Calu3 (cell line): ENCODE measurements at regions not wholly inside any gene's neighbourhood (a gene's known extent, or its start where the extent isn't known, plus 50 kb on each side); places are given as distances from the start of the nearest gene placed in this dataset.

Experiments used
- BruUV-seq: library from RNA; stranded (reverse); fragments of 400-500 nt; replicated peaks from 2 replicates; lab custom pipeline; 2021; lab: Mats Ljungman, UMichigan
- CTCF ChIA-PET: fragments of 300-600 bp; sonication (Branson Sonifier 250); formaldehyde crosslinking; loops from one replicate; lab custom pipeline; 2022; ENCODE audit warnings: antibody characterized with exemption; lab: Charles Lee
- DNase-seq: peaks from one replicate; pipeline ENCODE4 v3.0.0; 2022
- H3K27ac Mint-ChIP-seq: one replicate; pipeline ENCODE4 v1.8.0; 2022; ENCODE audit warnings: mixed read lengths; ENCODE audit not compliant: unreplicated experiment
- H3K27me3 Mint-ChIP-seq: one replicate; pipeline ENCODE4 v1.8.0; 2022; ENCODE audit warnings: mixed read lengths; ENCODE audit not compliant: unreplicated experiment
- H3K36me3 Mint-ChIP-seq: one replicate; pipeline ENCODE4 v1.8.0; 2022; ENCODE audit warnings: mild to moderate bottlenecking, moderate library complexity, mixed read lengths; ENCODE audit not compliant: insufficient read depth, unreplicated experiment
- H3K4me1 Mint-ChIP-seq: one replicate; pipeline ENCODE4 v1.8.0; 2022; ENCODE audit warnings: mild to moderate bottlenecking, low read depth, mixed read lengths; ENCODE audit not compliant: unreplicated experiment
- H3K4me3 Mint-ChIP-seq: one replicate; pipeline ENCODE4 v1.8.0; 2022; ENCODE audit warnings: mild to moderate bottlenecking, low read depth, moderate library complexity, mixed read lengths; ENCODE audit not compliant: unreplicated experiment
- H3K9me3 Mint-ChIP-seq: one replicate; pipeline ENCODE4 v1.8.0; 2022; ENCODE audit warnings: low read depth, mixed read lengths; ENCODE audit not compliant: unreplicated experiment
- CTCF ChIP-seq: fragments of 200-600 bp; IDR thresholded peaks from one replicate; pipeline ENCODE4 v1.8.0; 2022; ENCODE audit warnings: antibody characterized with exemption; ENCODE audit not compliant: unreplicated experiment
- intact Hi-C: fragments of 100-400 bp; cut with micrococcal nuclease; formaldehyde crosslinking; loops from one replicate; pipeline ENCODE4 v1.10.0; 2022; ENCODE audit not compliant: unreplicated experiment

DNA sequence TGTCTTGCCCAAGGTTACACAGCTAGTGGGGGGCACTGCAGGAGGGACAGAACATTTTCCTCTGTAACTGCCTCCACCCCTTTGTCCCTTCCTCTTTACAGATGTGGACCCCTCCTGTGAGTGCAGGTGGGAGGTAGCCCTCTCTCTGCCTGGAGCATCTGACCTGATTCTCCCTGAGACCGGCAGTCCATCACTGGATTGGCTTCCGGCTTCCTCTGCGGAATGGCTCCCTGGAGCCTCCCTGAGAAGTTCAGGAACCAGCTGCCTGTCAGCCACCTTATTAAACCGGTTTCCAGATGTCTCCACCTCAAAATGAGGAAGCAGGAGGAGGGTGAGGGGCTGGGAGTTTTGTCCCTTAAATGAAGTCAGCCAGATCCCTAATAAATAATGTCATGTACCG lies 67.3 kb upstream of the TNP1 start:
- intact Hi-C loops = no loop called here
- H3K27me3 Mint-ChIP-seq = no peaks in the 10 kb centered on the region
- H3K27ac Mint-ChIP-seq = no peak overlapping the region
- BruUV-seq = no TSS peak
- H3K36me3 Mint-ChIP-seq = no peaks in the 10 kb centered on the region
- H3K4me1 Mint-ChIP-seq = no peaks in the 10 kb centered on the region
- no peaks in the 10 kb centered on the region for H3K9me3 Mint-ChIP-seq
- H3K4me3 Mint-ChIP-seq = no peak overlapping the region
- CTCF ChIA-PET = no interaction called here
- no peak for TF ChIP-seq CTCF
- no peak for DNase-seq

- no peak for TF ChIP-seq CTCF
- Mint-ChIP-seq H3K27me3 (no peaks in the 10 kb centered on the region), H3K4me3 (no peak overlapping the region), H3K4me1 (no peaks in the 10 kb centered on the region), H3K9me3 (no peaks in the 10 kb centered on the region), H3K27ac (no peak overlapping the region), H3K36me3 (no peaks in the 10 kb centered on the region)
- intact Hi-C loops = no loop called here
- DNase-seq = no peak
- BruUV-seq = no TSS peak
- CTCF ChIA-PET = no interaction called here
These were observed 65.9 kb upstream of the TNP1 start for GRCh38 chr2:216925636-216926366.

DNA sequence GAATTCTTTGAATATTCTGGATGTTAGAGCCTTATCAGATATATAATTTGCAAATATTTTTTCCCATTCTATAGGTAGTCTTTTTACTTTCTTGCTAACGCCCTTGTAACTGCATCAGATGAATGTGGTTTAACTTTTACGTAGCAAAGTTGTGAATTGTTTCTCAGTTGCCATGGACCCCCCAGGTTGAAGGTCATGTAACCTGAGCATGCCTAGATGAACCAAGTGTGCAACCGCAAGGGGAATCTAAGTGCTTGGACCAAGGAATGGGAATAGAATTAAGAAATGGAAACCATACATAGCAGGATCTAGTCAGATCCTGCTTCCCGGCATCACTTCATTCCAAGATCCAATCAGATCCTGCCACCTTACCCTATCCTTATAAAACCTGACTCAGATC lies 65.1 kb upstream of the TNP1 start:
- intact Hi-C loops = no loop called here
- no peaks in the 10 kb centered on the region for H3K36me3 Mint-ChIP-seq
- no peaks in the 10 kb centered on the region for H3K9me3 Mint-ChIP-seq
- H3K27ac Mint-ChIP-seq = no peak overlapping the region
- no peaks in the 10 kb centered on the region for H3K27me3 Mint-ChIP-seq
- no peak overlapping the region for H3K4me3 Mint-ChIP-seq
- no peaks in the 10 kb centered on the region for H3K4me1 Mint-ChIP-seq
- DNase-seq = no peak
- BruUV-seq = no TSS peak
- TF ChIP-seq CTCF = no peak
- CTCF ChIA-PET = no interaction called here

DNA sequence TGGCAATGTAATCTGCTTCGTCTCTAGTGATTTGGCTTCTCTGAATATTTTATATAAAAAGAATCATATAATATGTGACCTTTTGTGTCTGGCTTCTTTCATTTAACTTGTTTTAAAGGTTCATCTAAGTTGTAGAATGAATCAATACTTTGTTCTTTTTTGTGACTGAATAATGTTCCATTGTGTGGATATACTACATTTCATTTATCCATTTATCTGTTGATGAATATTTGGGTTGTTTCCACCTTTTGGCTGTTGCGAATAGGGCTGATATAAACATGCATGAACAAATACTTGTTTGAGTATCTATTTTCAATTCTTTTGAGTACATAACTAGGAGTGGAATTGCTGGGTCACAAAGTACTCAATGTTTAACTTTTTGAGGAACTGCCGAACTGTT lies 63.8 kb upstream of the TNP1 start:
- Mint-ChIP-seq H3K36me3 (peaks cover 5% of the 10 kb centered on the region), H3K27me3 (no peaks in the 10 kb centered on the region), H3K4me1 (no peaks in the 10 kb centered on the region), H3K4me3 (no peak overlapping the region), H3K9me3 (peaks cover 2% of the 10 kb centered on the region), H3K27ac (no peak overlapping the region)
- intact Hi-C loops = no loop called here
- TF ChIP-seq CTCF = no peak
- CTCF ChIA-PET = no interaction called here
- no TSS peak for BruUV-seq
- DNase-seq = no peak
